22Rv1 (cell line): ENCODE measurements at regions not wholly inside any gene's neighbourhood (a gene's known extent, or its start where the extent isn't known, plus 50 kb on each side); places are given as distances from the start of the nearest gene placed in this dataset.

Experiments used
- H3K27ac ChIP-seq: fragments of 450-650 bp; 2 replicates; pipeline ENCODE4 v1.5.1; 2017
- ZFX ChIP-seq: fragments of 450-650 bp; IDR thresholded peaks from 2 replicates; pipeline ENCODE4 v1.6.1; 2017; ENCODE audit warnings: antibody characterized with exemption, borderline replicate concordance
- TF ChIP-seq, protein P1 (sequence below): fragments of 450-650 bp; IDR thresholded peaks from 2 replicates; pipeline ENCODE4 v1.5.1; 2017; ENCODE audit warnings: mild to moderate bottlenecking

DNA sequence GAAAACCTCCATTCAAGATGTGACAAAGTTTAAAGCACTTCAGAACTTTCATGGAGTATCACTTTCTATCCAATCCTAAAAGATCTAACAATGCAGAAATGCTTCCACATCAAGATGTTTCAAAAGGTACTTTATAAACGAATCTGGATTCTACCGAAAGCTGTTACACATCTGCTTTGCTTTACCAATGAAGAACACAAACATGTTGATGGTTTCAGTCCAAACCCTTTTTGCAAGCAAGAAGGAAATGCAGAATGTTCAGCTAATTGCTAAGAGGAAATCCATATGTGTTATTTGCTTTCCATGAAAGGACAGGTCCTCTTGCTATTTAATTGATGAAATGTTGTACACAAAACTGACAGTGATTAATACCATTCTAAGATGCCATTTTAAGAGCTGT, 419.6 kb downstream of the EFNA5 start:
- H3K27ac ChIP-seq = no peak overlapping the region
- TF ChIP-seq, protein P1, sequence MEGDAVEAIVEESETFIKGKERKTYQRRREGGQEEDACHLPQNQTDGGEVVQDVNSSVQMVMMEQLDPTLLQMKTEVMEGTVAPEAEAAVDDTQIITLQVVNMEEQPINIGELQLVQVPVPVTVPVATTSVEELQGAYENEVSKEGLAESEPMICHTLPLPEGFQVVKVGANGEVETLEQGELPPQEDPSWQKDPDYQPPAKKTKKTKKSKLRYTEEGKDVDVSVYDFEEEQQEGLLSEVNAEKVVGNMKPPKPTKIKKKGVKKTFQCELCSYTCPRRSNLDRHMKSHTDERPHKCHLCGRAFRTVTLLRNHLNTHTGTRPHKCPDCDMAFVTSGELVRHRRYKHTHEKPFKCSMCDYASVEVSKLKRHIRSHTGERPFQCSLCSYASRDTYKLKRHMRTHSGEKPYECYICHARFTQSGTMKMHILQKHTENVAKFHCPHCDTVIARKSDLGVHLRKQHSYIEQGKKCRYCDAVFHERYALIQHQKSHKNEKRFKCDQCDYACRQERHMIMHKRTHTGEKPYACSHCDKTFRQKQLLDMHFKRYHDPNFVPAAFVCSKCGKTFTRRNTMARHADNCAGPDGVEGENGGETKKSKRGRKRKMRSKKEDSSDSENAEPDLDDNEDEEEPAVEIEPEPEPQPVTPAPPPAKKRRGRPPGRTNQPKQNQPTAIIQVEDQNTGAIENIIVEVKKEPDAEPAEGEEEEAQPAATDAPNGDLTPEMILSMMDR = no peak
- TF ChIP-seq ZFX = no peak

DNA sequence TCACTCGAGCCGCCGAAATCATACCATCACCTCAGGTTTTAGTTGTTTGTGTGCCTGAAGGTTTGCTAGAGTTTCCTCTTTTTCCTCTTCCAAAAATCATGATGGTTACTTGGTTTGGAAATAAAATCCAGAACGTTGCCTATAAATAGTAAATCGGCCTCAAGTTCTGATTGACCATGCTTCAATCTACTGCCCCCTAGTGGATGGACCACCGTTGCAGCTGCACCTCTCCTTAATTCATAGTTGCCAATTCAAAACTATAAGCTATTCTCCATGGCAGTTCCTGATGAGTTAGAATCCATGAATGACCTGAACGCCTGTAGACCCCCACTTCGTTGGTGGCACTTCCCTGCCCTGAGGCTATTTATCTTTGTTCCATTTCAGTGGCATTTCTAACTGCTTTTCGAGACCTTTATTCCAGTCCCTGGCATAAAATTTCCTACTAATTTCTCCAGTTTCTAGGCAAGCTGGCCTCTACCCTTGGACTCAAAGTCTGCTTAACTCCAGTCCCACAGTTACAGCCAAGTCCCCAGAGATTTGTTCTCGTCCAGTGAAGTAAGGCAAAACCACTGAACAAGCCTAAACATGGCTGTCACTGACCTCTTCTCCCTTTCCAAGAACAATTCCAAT, 422.6 kb downstream of the EFNA5 start:
- H3K27ac ChIP-seq = no peak overlapping the region
- TF ChIP-seq, protein P1 = peak; percentile 92
- no peak for TF ChIP-seq ZFX

DNA sequence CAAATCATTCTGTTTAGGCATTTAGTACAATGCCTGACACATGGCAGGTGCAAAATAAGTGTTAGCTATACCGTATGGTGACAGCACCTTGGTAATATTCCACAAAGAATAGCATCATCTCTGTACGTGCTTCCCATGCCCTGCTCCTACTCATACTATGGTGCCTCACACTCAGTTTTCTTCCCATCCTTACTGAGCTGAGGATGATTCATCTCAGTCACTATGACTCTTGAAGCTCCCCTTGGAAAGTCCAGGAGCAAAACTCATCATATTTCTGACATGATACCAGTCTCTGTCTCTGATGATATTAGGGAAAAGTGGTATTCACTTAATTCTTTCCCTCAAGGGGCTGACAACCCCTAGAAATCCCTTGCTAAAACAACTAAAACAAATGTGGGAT, 423.3 kb downstream of the EFNA5 start:
- H3K27ac ChIP-seq = no peak overlapping the region
- no peak for TF ChIP-seq ZFX
- TF ChIP-seq, protein P1 = no peak

DNA sequence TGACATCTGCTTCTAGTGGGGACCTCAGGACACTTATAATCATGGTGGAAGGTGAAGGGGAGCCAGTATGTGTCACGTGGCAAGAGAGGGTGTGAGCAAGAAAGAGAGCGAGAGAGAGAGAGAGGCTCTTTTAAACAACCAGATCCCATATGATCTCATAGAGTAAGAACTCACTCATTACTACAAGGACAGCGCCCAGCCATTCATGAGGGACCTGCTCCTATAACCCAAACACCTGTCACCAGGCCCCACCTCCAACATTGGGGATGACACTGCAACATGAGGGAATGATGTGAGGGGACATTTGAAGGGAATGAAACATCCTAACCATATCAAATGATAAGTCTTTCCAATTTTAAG, 427.5 kb downstream of the EFNA5 start:
- no peak for TF ChIP-seq ZFX
- TF ChIP-seq, protein P1 = no peak
- no peak overlapping the region for H3K27ac ChIP-seq

DNA sequence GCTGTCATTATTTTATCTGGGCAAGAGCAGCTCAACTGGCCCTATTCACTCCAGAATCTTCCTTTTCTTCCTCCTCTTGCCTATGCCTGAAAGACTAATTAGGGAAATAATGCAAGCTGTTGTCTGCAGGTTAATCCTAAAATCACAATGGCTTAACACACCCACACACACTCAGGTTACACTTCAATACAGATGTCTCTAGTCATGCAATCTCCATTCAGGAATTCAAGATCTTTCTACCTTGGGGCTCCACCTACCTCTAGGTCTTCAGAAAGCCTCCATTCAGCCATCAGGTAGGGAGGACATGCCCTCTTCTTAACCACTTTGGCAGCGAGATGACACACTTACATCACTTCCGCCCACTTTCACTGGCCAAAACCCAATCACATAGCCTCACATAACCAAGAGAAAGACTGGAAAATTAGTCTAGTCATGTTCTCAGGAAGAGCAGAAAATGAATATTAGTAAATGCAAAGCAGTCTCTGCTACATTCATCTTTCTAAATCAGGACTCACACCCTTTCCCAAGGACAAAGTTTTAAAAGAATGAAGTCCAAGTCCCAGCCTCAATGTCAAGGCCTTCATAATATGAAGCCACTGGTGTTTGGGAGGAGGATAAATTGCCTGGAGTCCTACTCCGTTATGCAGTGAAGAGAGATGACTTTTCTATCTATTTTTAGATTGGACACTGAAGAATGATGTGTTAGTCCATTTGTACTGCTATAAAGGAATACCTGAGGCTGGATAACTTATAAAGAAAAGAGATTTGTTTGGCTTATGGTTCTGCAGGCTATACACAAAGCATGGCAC, 428.1 kb downstream of the EFNA5 start:
- no peak overlapping the region for H3K27ac ChIP-seq
- no peak for TF ChIP-seq ZFX
- TF ChIP-seq, protein P1 = no peak

DNA sequence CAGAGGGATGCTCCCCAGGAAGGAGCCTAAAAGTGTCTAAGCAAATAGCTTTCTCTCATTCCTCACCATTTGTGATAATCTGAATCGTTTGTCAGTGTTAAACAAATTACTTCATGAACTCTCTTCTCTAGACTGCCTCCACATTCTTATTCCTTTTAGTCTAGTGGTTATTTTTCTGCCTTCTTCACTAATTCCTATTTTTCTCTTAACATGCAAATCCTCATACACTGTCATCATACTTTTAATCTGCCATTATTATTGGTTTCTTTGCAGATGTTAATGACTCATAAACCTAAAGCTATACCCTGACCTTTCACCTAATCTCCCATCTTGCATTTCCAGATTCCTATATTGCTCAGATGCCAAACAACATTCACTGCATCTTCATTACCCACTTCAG, 428.9 kb downstream of the EFNA5 start:
- TF ChIP-seq, protein P1 = no peak
- TF ChIP-seq ZFX = no peak
- no peak overlapping the region for H3K27ac ChIP-seq

DNA sequence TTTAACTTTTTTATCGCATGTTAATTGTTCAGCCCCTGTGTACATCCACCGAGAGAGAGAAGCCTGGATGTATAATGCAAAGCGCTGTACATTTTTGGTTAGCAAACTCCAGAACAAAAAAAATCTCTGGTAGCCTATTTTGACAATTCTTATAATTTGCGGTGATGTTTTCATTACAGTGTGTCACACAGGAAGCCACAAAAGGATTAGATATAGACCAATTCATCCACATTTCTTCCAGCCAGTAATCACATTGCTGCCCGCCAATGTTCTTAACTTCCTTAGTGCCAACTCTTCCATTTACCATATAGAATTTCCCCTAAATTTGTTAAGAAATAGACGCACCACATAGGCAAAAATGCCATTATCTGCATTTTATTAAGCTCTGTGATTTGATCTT, 435.6 kb downstream of the EFNA5 start:
- TF ChIP-seq, protein P1 = no peak
- no peak for TF ChIP-seq ZFX
- H3K27ac ChIP-seq = no peak overlapping the region
